Sigmoid colon (tissue), 6 donors: ENCODE measurements at regions not wholly inside any gene's neighbourhood (a gene's known extent, or its start where the extent isn't known, plus 50 kb on each side); places are given as distances from the start of the nearest gene placed in this dataset.
"Not testable (repeated sequence)": the region's sequence is repeated elsewhere in the genome, so short reads cannot be mapped to it uniquely, and the experiment has no call there.

Experiments used
- DNase-seq: peaks from one replicate; pipeline ENCODE4 v3.0.0-alpha.2; 2019
- H3K27ac ChIP-seq, 4 donors: fragments of 200-600 bp; sonication (generic); one replicate each; pipeline ENCODE4 v1.5.1; 2016 to 2019; ENCODE audit warnings: mild to moderate bottlenecking in 1 of 4
- H3K27me3 ChIP-seq, 3 donors: fragments of 200-600 bp; sonication (generic); one replicate each; pipeline ENCODE4 v1.5.1; 2019; ENCODE audit warnings: mild to moderate bottlenecking in 1 of 3
- H3K36me3 ChIP-seq, 4 donors: fragments of 200-600 bp; sonication (generic); one replicate each; pipeline ENCODE4 v1.5.1; 2016 to 2019
- H3K4me1 ChIP-seq, 4 donors: fragments of 200-600 bp; sonication (generic); one replicate each; pipeline ENCODE4 v1.5.1; 2017 to 2019
- H3K4me3 ChIP-seq, 4 donors: fragments of 200-600 bp; sonication (generic); one replicate each; pipeline ENCODE4 v1.5.1; 2017 to 2019; ENCODE audit warnings: mild to moderate bottlenecking in 2 of 4, moderate library complexity in 1 of 4
- H3K9me3 ChIP-seq, 4 donors: fragments of 200-600 bp in 3 of 4; sonication (generic) in 3 of 4; one replicate each; pipeline versions ENCODE4 v1.5.1 to v1.6.1; 2013 to 2019
- CTCF ChIP-seq, 4 experiments: fragments of 450-650 bp in 3 of 4; fragments of 200-600 bp in 1 of 4; IDR thresholded peaks; one replicate each; pipeline ENCODE4 v1.5.1; 2016 to 2019; ENCODE audit warnings: antibody characterized with exemption in 4 of 4, mild to moderate bottlenecking in 3 of 4, moderate library complexity in 2 of 4
- EP300 ChIP-seq, 4 donors: sonication (generic); formaldehyde crosslinking; IDR thresholded peaks; one replicate each; pipeline ENCODE4 v1.6.1; 2017; ENCODE audit warnings: antibody characterized with exemption in 4 of 4
- POLR2A ChIP-seq, 2 donors: fragments of 450-650 bp; IDR thresholded peaks; one replicate each; pipeline ENCODE4 v1.6.1; 2016; ENCODE audit warnings: antibody characterized with exemption in 2 of 2, mild to moderate bottlenecking in 2 of 2, moderate library complexity in 2 of 2
- POLR2AphosphoS5 ChIP-seq, 4 donors: sonication (generic); formaldehyde crosslinking; IDR thresholded peaks; one replicate each; pipeline ENCODE4 v1.6.1; 2017; ENCODE audit warnings: antibody characterized with exemption in 4 of 4
- WGBS, 2 donors: extraction: QIAGEN DNeasy Blood & Tissue Kit; methylation state at CpG; one replicate each; pipeline ENCODE4 v1.1.7; 2013; 5-methylcytosine and 5-hydroxymethylcytosine counted together
- intact Hi-C: fragments of 100-400 bp; cut with DNase I; formaldehyde crosslinking; loops from one replicate; pipeline ENCODE4 v1.15.1; 2023
- donor health status: healthy with polysubstance abuse.
- donor health status: healthy.

- Histone ChIP-seq H3K27me3 (no peaks in the 10 kb centered on the region), H3K4me1 (no peaks in the 10 kb centered on the region), H3K9me3 (peaks cover 0 to 2% (median 0%) of the 10 kb centered on the region in 4 donors), H3K27ac (no peak overlapping the region), H3K4me3 (no peak overlapping the region), H3K36me3 (no peaks in the 10 kb centered on the region)
- no peak for DNase-seq
- TF ChIP-seq POLR2A (IDR thresholded peaks at IDR 0.05): no peak
- TF ChIP-seq POLR2AphosphoS5 (IDR thresholded peaks at IDR 0.05): no peak
- TF ChIP-seq EP300 (IDR thresholded peaks at IDR 0.05): no peak
- intact Hi-C loops: no loop called here
- 92 to 94% methylated on average over 1 of the region's 1 CpG for WGBS, 2 donors
Observed at GRCh38 chr4:171517883-171518282, 295.3 kb upstream of the GALNTL6 start.

GRCh38 chr4:171516694-171517093 lies 296.5 kb upstream of the GALNTL6 start:
- no peak for TF ChIP-seq CTCF (IDR thresholded peaks at IDR 0.05)
- TF ChIP-seq POLR2AphosphoS5 (IDR thresholded peaks at IDR 0.05): no peak
- no peak for TF ChIP-seq EP300 (IDR thresholded peaks at IDR 0.05)
- no peak for TF ChIP-seq POLR2A (IDR thresholded peaks at IDR 0.05)
- Histone ChIP-seq H3K27me3 (no peaks in the 10 kb centered on the region), H3K36me3 (no peaks in the 10 kb centered on the region), H3K4me1 (no peaks in the 10 kb centered on the region), H3K9me3 (peaks cover 0 to 2% (median 0%) of the 10 kb centered on the region in 4 donors), H3K4me3 (no peak overlapping the region), H3K27ac (no peak overlapping the region)
- intact Hi-C loops: no loop called here
- 56 to 79% methylated on average over 3 of the region's 3 CpGs for WGBS, 2 donors
- no peak for DNase-seq

- Histone ChIP-seq H3K9me3 (no peaks in the 10 kb centered on the region), H3K27ac (no peak overlapping the region), H3K27me3 (no peaks in the 10 kb centered on the region), H3K4me3 (no peak overlapping the region), H3K4me1 (no peaks in the 10 kb centered on the region), H3K36me3 (no peaks in the 10 kb centered on the region)
- TF ChIP-seq CTCF (IDR thresholded peaks at IDR 0.05): no peak
- intact Hi-C loops: no loop called here
- no peak for DNase-seq
Observed at GRCh38 chr4:171484681-171485080, 328.5 kb upstream of the GALNTL6 start.

GRCh38 chr4:171478181-171478580 lies 335.0 kb upstream of the GALNTL6 start:
- Histone ChIP-seq H3K9me3 (no peaks in the 10 kb centered on the region), H3K4me1 (no peaks in the 10 kb centered on the region), H3K4me3 (no peak overlapping the region), H3K36me3 (no peaks in the 10 kb centered on the region), H3K27ac (no peak overlapping the region), H3K27me3 (no peaks in the 10 kb centered on the region)
- WGBS, 2 donors: 38 to 46% methylated on average over 1 of the region's 1 CpG
- no peak for DNase-seq
- TF ChIP-seq POLR2AphosphoS5 (IDR thresholded peaks at IDR 0.05): no peak
- no peak for TF ChIP-seq CTCF (IDR thresholded peaks at IDR 0.05)
- no peak for TF ChIP-seq POLR2A (IDR thresholded peaks at IDR 0.05)
- TF ChIP-seq EP300 (IDR thresholded peaks at IDR 0.05): no peak
- intact Hi-C loops: no loop called here

- 65 to 86% methylated on average over 3 of the region's 3 CpGs for WGBS, 2 donors
- H3K9me3 ChIP-seq, H3K27ac ChIP-seq, intact Hi-C loops, H3K4me1 ChIP-seq, H3K4me3 ChIP-seq, DNase-seq, H3K36me3 ChIP-seq, H3K27me3 ChIP-seq: not testable (repeated sequence)
Observed at GRCh38 chr4:171475111-171475510, 338.1 kb upstream of the GALNTL6 start.

- intact Hi-C loops: no loop called here
- no peaks in the 10 kb centered on the region for H3K4me1 ChIP-seq
- no peak overlapping the region for H3K27ac ChIP-seq
- WGBS, 2 donors: 37 to 60% methylated on average over 2 of the region's 2 CpGs
- no peak for TF ChIP-seq EP300 (IDR thresholded peaks at IDR 0.05)
- no peak for TF ChIP-seq POLR2A (IDR thresholded peaks at IDR 0.05)
- TF ChIP-seq CTCF (IDR thresholded peaks at IDR 0.05): no peak
- no peak for TF ChIP-seq POLR2AphosphoS5 (IDR thresholded peaks at IDR 0.05)
- no peaks in the 10 kb centered on the region for H3K27me3 ChIP-seq
- no peaks in the 10 kb centered on the region for H3K36me3 ChIP-seq
- no peaks in the 10 kb centered on the region for H3K9me3 ChIP-seq
- DNase-seq: no peak
- no peak overlapping the region for H3K4me3 ChIP-seq
Observed at GRCh38 chr4:171473155-171473554, 340.0 kb upstream of the GALNTL6 start.
